ENCODE measurements at regions not wholly inside any gene's neighbourhood (a gene's known extent, or its start where the extent isn't known, plus 50 kb on each side); places are given as distances from the start of the nearest gene placed in this dataset.
"Not testable (repeated sequence)": the region's sequence is repeated elsewhere in the genome, so short reads cannot be mapped to it uniquely, and the experiment has no call there.

GRCh38 chr16:51852892-51853291, 694.1 kb downstream of the TOX3 start:
- Histone ChIP-seq H3K27ac (ENCODE audit: low read depth, low read length) (no peak overlapping the region), H3K9me3 (ENCODE audit: control insufficient read depth, insufficient read depth, low read length) (peaks cover 3% of the 10 kb centered on the region), H3K36me3 (ENCODE audit: control insufficient read depth, insufficient read depth, low read length) (no peaks in the 10 kb centered on the region), H3K4me1 (ENCODE audit: control insufficient read depth, insufficient read depth, low read length) (no peaks in the 10 kb centered on the region), H3K4me3 (ENCODE audit: low read depth, low read length) (no peak overlapping the region), H3K27me3 (ENCODE audit: control insufficient read depth, insufficient read depth, low read length) (no peaks in the 10 kb centered on the region)
- no peak for DNase-seq (ENCODE audit: low read depth in 4 of 6, low spot score in 6 of 6)
- WGBS (ENCODE audit: insufficient coverage), result no CpG with 5 or more reads among the region's 1 CpG

GRCh38 chr16:51851111-51851510, 695.8 kb downstream of the TOX3 start:
- Histone ChIP-seq H3K4me3 (ENCODE audit: low read depth, low read length) (no peak overlapping the region), H3K4me1 (ENCODE audit: control insufficient read depth, insufficient read depth, low read length) (no peaks in the 10 kb centered on the region), H3K27ac (ENCODE audit: low read depth, low read length) (no peak overlapping the region), H3K36me3 (ENCODE audit: control insufficient read depth, insufficient read depth, low read length) (no peaks in the 10 kb centered on the region), H3K27me3 (ENCODE audit: control insufficient read depth, insufficient read depth, low read length) (no peaks in the 10 kb centered on the region), H3K9me3 (ENCODE audit: control insufficient read depth, insufficient read depth, low read length) (peaks cover 3% of the 10 kb centered on the region)
- no peak for DNase-seq (ENCODE audit: low read depth in 4 of 6, low spot score in 6 of 6)
- WGBS (ENCODE audit: insufficient coverage), result 100% methylated on average over 1 of the region's 3 CpGs

DNA sequence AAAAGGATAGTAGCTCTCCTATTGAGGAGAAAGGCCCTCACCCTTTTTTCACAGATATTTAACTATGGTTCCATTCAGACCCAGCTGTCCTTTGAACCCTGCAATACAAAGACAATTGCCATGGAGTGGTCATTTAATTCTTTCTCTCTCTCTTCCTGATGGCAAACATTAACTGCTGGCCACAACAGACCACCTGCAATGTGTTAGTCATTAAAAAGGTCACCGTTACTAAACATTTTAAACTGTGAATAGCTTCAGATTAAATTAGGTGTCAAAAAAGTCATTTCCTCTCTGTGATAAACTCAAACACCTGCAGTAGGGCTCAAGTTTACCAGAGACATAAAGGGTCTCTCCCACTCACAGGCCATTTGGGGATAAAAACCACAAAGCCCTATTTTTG, 697.2 kb downstream of the TOX3 start:
- peaks cover 3% of the 10 kb centered on the region for H3K4me1 ChIP-seq (ENCODE audit: control insufficient read depth, insufficient read depth, low read length)
- H3K9me3 ChIP-seq (ENCODE audit: control insufficient read depth, insufficient read depth, low read length), result peaks cover 3% of the 10 kb centered on the region
- no peak for DNase-seq (ENCODE audit: low read depth in 4 of 6, low spot score in 6 of 6)
- H3K4me3 ChIP-seq (ENCODE audit: low read depth, low read length), result no peak overlapping the region
- H3K36me3 ChIP-seq (ENCODE audit: control insufficient read depth, insufficient read depth, low read length), result no peaks in the 10 kb centered on the region
- 80% methylated on average over 1 of the region's 1 CpG for WGBS (ENCODE audit: insufficient coverage)
- no peaks in the 10 kb centered on the region for H3K27me3 ChIP-seq (ENCODE audit: control insufficient read depth, insufficient read depth, low read length)
- no peak overlapping the region for H3K27ac ChIP-seq (ENCODE audit: low read depth, low read length)

GRCh38 chr16:51845586-51846305, 694.7 kb upstream of the SALL1 start:
- Histone ChIP-seq H3K9me3 (ENCODE audit: control insufficient read depth, insufficient read depth, low read length) (no peaks in the 10 kb centered on the region), H3K27ac (ENCODE audit: low read depth, low read length) (no peak overlapping the region), H3K4me1 (ENCODE audit: control insufficient read depth, insufficient read depth, low read length) (peaks cover 3% of the 10 kb centered on the region), H3K36me3 (ENCODE audit: control insufficient read depth, insufficient read depth, low read length) (no peaks in the 10 kb centered on the region), H3K4me3 (ENCODE audit: low read depth, low read length) (no peak overlapping the region), H3K27me3 (ENCODE audit: control insufficient read depth, insufficient read depth, low read length) (no peaks in the 10 kb centered on the region)
- 46% methylated on average over 13 of the region's 19 CpGs for WGBS (ENCODE audit: insufficient coverage)
- peak in 2 of 6 donors; percentile 9 to 38 for DNase-seq (ENCODE audit: low read depth in 4 of 6, low spot score in 6 of 6)

GRCh38 chr16:51839727-51840462, 688.8 kb upstream of the SALL1 start:
- Histone ChIP-seq H3K27me3 (ENCODE audit: control insufficient read depth, insufficient read depth, low read length) (no peaks in the 10 kb centered on the region), H3K9me3 (ENCODE audit: control insufficient read depth, insufficient read depth, low read length) (no peaks in the 10 kb centered on the region), H3K4me1 (ENCODE audit: control insufficient read depth, insufficient read depth, low read length) (no peaks in the 10 kb centered on the region), H3K4me3 (ENCODE audit: low read depth, low read length) (no peak overlapping the region), H3K27ac (ENCODE audit: low read depth, low read length) (no peak overlapping the region), H3K36me3 (ENCODE audit: control insufficient read depth, insufficient read depth, low read length) (no peaks in the 10 kb centered on the region)
- WGBS (ENCODE audit: insufficient coverage), result no CpG with 5 or more reads among the region's 1 CpG
- DNase-seq (ENCODE audit: low read depth in 4 of 6, low spot score in 6 of 6), result no peak

GRCh38 chr16:51834794-51835193, 683.7 kb upstream of the SALL1 start:
- Histone ChIP-seq H3K27ac (ENCODE audit: low read depth, low read length) (peak overlapping the region; percentile 63), H3K4me1 (ENCODE audit: control insufficient read depth, insufficient read depth, low read length) (no peaks in the 10 kb centered on the region), H3K4me3 (ENCODE audit: low read depth, low read length) (no peak overlapping the region), H3K27me3 (ENCODE audit: control insufficient read depth, insufficient read depth, low read length) (no peaks in the 10 kb centered on the region), H3K36me3 (ENCODE audit: control insufficient read depth, insufficient read depth, low read length) (no peaks in the 10 kb centered on the region), H3K9me3 (ENCODE audit: control insufficient read depth, insufficient read depth, low read length) (no peaks in the 10 kb centered on the region)
- WGBS (ENCODE audit: insufficient coverage), result no CpG with 5 or more reads among the region's 3 CpGs
- no peak for DNase-seq (ENCODE audit: low read depth in 4 of 6, low spot score in 6 of 6)

- WGBS (ENCODE audit: insufficient coverage), result 63% methylated on average over 4 of the region's 10 CpGs
- Histone ChIP-seq H3K9me3 (ENCODE audit: control insufficient read depth, insufficient read depth, low read length) (no peaks in the 10 kb centered on the region), H3K4me1 (ENCODE audit: control insufficient read depth, insufficient read depth, low read length) (no peaks in the 10 kb centered on the region), H3K27me3 (ENCODE audit: control insufficient read depth, insufficient read depth, low read length) (no peaks in the 10 kb centered on the region), H3K27ac (ENCODE audit: low read depth, low read length) (peak overlapping the region; percentile 63), H3K4me3 (ENCODE audit: low read depth, low read length) (no peak overlapping the region), H3K36me3 (ENCODE audit: control insufficient read depth, insufficient read depth, low read length) (no peaks in the 10 kb centered on the region)
- DNase-seq (ENCODE audit: low read depth in 4 of 6, low spot score in 6 of 6), result peak in 1 of 6 donors; percentile 2
Measured at GRCh38 chr16:51834133-51834532, 683.1 kb upstream of the SALL1 start.

- peak in 1 of 6 donors; percentile 70 for DNase-seq (ENCODE audit: low read depth in 4 of 6, low spot score in 6 of 6)
- Histone ChIP-seq H3K27ac (ENCODE audit: low read depth, low read length) (no peak overlapping the region), H3K27me3 (ENCODE audit: control insufficient read depth, insufficient read depth, low read length) (no peaks in the 10 kb centered on the region), H3K36me3 (ENCODE audit: control insufficient read depth, insufficient read depth, low read length) (no peaks in the 10 kb centered on the region), H3K4me3 (ENCODE audit: low read depth, low read length) (no peak overlapping the region), H3K9me3 (ENCODE audit: control insufficient read depth, insufficient read depth, low read length) (no peaks in the 10 kb centered on the region), H3K4me1 (ENCODE audit: control insufficient read depth, insufficient read depth, low read length) (no peaks in the 10 kb centered on the region)
- 59% methylated on average over 5 of the region's 6 CpGs for WGBS (ENCODE audit: insufficient coverage)
Measured at GRCh38 chr16:51831595-51832367, 680.7 kb upstream of the SALL1 start.

- DNase-seq (ENCODE audit: low read depth in 4 of 6, low spot score in 6 of 6); H3K4me3 ChIP-seq (ENCODE audit: low read depth, low read length); H3K27me3 ChIP-seq (ENCODE audit: control insufficient read depth, insufficient read depth, low read length); H3K27ac ChIP-seq (ENCODE audit: low read depth, low read length); H3K4me1 ChIP-seq (ENCODE audit: control insufficient read depth, insufficient read depth, low read length); H3K9me3 ChIP-seq (ENCODE audit: control insufficient read depth, insufficient read depth, low read length); H3K36me3 ChIP-seq (ENCODE audit: control insufficient read depth, insufficient read depth, low read length): not testable (repeated sequence)
- WGBS (ENCODE audit: insufficient coverage), result 100% methylated on average over 5 of the region's 6 CpGs
Measured at GRCh38 chr16:51831034-51831433, 680.0 kb upstream of the SALL1 start.
